DND-41 (cell line): ENCODE measurements at regions not wholly inside any gene's neighbourhood (a gene's known extent, or its start where the extent isn't known, plus 50 kb on each side); places are given as distances from the start of the nearest gene placed in this dataset.

ENCODE experiments used
- EZH2 ChIP-seq: IDR thresholded peaks from 3 replicates; pipeline ENCODE4 v1.6.1; 2012; ENCODE audit warnings: borderline replicate concordance, low read depth, mild to moderate bottlenecking, moderate library complexity, low read length, inconsistent platforms; ENCODE audit not compliant: severe bottlenecking
- TF ChIP-seq, protein P1 (sequence below): IDR thresholded peaks from 2 replicates; pipeline ENCODE4 v1.5.1; 2012; ENCODE audit warnings: borderline replicate concordance, low read length, moderate library complexity, mild to moderate bottlenecking; ENCODE audit not compliant: poor library complexity, severe bottlenecking; ENCODE audit errors: extremely low read depth

DNA sequence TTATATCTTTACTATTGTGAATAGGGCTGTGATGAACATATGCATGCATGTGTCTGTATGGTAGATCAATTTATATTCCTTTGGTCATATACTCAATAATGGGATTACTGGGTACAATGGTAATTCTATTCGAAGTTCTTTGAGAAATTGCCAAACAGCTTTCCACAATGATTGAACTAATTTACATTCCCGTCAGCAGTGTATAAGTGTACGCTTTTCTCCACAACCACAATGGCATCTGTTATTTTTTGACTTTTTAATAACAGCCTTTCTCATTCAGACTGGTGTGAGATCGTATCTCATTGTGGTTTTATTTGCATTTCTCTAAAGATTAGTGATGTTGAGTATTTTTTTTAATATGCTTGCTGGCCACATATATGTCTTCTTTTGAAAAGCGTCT lies 439.4 kb upstream of the KLHL4 start:
- TF ChIP-seq, protein P1, sequence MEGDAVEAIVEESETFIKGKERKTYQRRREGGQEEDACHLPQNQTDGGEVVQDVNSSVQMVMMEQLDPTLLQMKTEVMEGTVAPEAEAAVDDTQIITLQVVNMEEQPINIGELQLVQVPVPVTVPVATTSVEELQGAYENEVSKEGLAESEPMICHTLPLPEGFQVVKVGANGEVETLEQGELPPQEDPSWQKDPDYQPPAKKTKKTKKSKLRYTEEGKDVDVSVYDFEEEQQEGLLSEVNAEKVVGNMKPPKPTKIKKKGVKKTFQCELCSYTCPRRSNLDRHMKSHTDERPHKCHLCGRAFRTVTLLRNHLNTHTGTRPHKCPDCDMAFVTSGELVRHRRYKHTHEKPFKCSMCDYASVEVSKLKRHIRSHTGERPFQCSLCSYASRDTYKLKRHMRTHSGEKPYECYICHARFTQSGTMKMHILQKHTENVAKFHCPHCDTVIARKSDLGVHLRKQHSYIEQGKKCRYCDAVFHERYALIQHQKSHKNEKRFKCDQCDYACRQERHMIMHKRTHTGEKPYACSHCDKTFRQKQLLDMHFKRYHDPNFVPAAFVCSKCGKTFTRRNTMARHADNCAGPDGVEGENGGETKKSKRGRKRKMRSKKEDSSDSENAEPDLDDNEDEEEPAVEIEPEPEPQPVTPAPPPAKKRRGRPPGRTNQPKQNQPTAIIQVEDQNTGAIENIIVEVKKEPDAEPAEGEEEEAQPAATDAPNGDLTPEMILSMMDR, result no peak
- no peak for TF ChIP-seq EZH2
